ENCODE measurements at regions not wholly inside any gene's neighbourhood (a gene's known extent, or its start where the extent isn't known, plus 50 kb on each side); places are given as distances from the start of the nearest gene placed in this dataset.

GRCh38 chr1:47685763-47686066 lies 247.9 kb downstream of the FOXD2 start:
- no peak for TF ChIP-seq CTCF (IDR thresholded peaks at IDR 0.05)
- no peak for TF ChIP-seq POLR2A (IDR thresholded peaks at IDR 0.05)
